ENCODE measurements at regions not wholly inside any gene's neighbourhood (a gene's known extent, or its start where the extent isn't known, plus 50 kb on each side); places are given as distances from the start of the nearest gene placed in this dataset.
A peak's percentile ranks its signal among the peaks of the same experiment; 100 is the strongest.

- Histone ChIP-seq H3K4me3 (ENCODE audit: extremely low read depth in 1 of 4, insufficient read depth in 2 of 4, low read depth in 3 of 4, low read length in 4 of 4) (no peak overlapping the region), H4K5ac (ENCODE audit: insufficient read length, low read depth, low read length) (no peak overlapping the region), H3K4me1 (replicated peaks in 1 of 4; ENCODE audit: control insufficient read depth in 3 of 4, insufficient read depth in 4 of 4, low read length in 3 of 4) (no peaks in the 10 kb centered on the region), H2BK12ac (ENCODE audit: low read depth, low read length) (no peak overlapping the region), H3K4ac (replicated peaks; ENCODE audit: insufficient read length, low read depth, low read length) (no peak overlapping the region), H2BK20ac (ENCODE audit: low read length) (no peak overlapping the region), H3K79me1 (ENCODE audit: low read depth, low read length) (no peaks in the 10 kb centered on the region), H3K9me3 (ENCODE audit: insufficient read depth in 2 of 2, low read depth in 1 of 2, low read length in 1 of 2) (peaks cover 16 to 23% of the 10 kb centered on the region in 2 experiments), H3K79me2 (ENCODE audit: control insufficient read depth in 1 of 2, insufficient read depth in 2 of 2, low read length in 2 of 2) (no peaks in the 10 kb centered on the region), H3K23ac (ENCODE audit: insufficient read length) (no peak overlapping the region), H3K14ac (ENCODE audit: insufficient read length) (no peak overlapping the region), H3K23me2 (ENCODE audit: low read depth, low read length) (no peaks in the 10 kb centered on the region), H3K4me2 (ENCODE audit: insufficient read depth in 1 of 2, low read depth in 2 of 2, low read length in 2 of 2) (no peak overlapping the region), H3K56ac (replicated peaks; ENCODE audit: insufficient read length, low read depth, low read length) (no peak overlapping the region), H2BK120ac (replicated peaks; ENCODE audit: low read depth, low read length) (no peak overlapping the region), H2BK15ac (ENCODE audit: low read length) (no peak overlapping the region), H4K20me1 (replicated peaks in 1 of 2; ENCODE audit: control insufficient read depth in 1 of 2, insufficient read depth in 2 of 2, low read length in 2 of 2) (no peaks in the 10 kb centered on the region), H3K9ac (replicated peaks in 1 of 4; ENCODE audit: extremely low read depth in 1 of 4, low read depth in 3 of 4, low read length in 3 of 4) (no peak overlapping the region), H3K27ac (ENCODE audit: low read depth, low read length) (no peak overlapping the region), H3K18ac (ENCODE audit: extremely low read depth, low read length) (no peak overlapping the region), H2AK5ac (ENCODE audit: low read depth, low read length) (no peak overlapping the region), H4K91ac (replicated peaks; ENCODE audit: insufficient read length, low read length) (no peak overlapping the region), H4K8ac (ENCODE audit: extremely low read depth, insufficient read depth, low read length) (peak overlapping the region; percentile 85; the same call in 1 of the 2 replicates), H3K36me3 (ENCODE audit: control insufficient read depth in 2 of 4, insufficient read depth in 4 of 4, low read length in 3 of 4) (no peaks in the 10 kb centered on the region), H3K27me3 (replicated peaks in 1 of 4; ENCODE audit: control insufficient read depth in 3 of 4, extremely low read depth in 1 of 4, insufficient read depth in 3 of 4, low read length in 3 of 4) (no peaks in the 10 kb centered on the region), H2AFZ (ENCODE audit: low read length) (no peak overlapping the region), H2BK5ac (ENCODE audit: low read depth, low read length) (no peak overlapping the region)
- 96% methylated on average over 2 of the region's 2 CpGs; no CpG with 5 or more reads in 1 of the 2 experiments for WGBS, 2 experiments (ENCODE audit: extremely low coverage in 1 of 2, insufficient coverage in 1 of 2, insufficient read length in 1 of 2, insufficient replicate concordance in 2 of 2, low coverage in 1 of 2, low lambda C conversion rate in 2 of 2, missing lambda C conversion rate in 1 of 2)
- CTCF ChIA-PET (ENCODE audit: partially characterized antibody) = interaction anchor here (0.8 to 1.3 kb wide), 3 partner anchors 8 to 378 kb away, joined by 3 to 5 read pairs (median 3); no protein-coding TSS in a partner anchor
- DNase-seq (ENCODE audit: low read depth in 1 of 2, low spot score in 2 of 2) = no peak
- FAIRE-seq = no peak
- POLR2A ChIA-PET (ENCODE audit: partially characterized antibody) = no interaction called here
- no peak for TF ChIP-seq NRF1 (IDR thresholded peaks at IDR 0.05; ENCODE audit: low read depth, low read length)
- no peak for TF ChIP-seq SUZ12 (IDR thresholded peaks at IDR 0.05; ENCODE audit: low read length)
- no peak for TF ChIP-seq TAF1 (IDR thresholded peaks at IDR 0.05; ENCODE audit: low read depth, low read length)
- TF ChIP-seq SP2 (IDR thresholded peaks at IDR 0.05; ENCODE audit: low read length) = no peak
- TF ChIP-seq CTBP2 (IDR thresholded peaks at IDR 0.05; ENCODE audit: borderline replicate concordance, insufficient read depth, insufficient read length, low read length) = no peak
- TF ChIP-seq KDM1A (IDR thresholded peaks at IDR 0.05; ENCODE audit: borderline replicate concordance, low read length) = no peak
- TF ChIP-seq EGR1 (IDR thresholded peaks at IDR 0.05; ENCODE audit: borderline replicate concordance, low read depth, low read length) = no peak
- TF ChIP-seq SP1 (IDR thresholded peaks at IDR 0.05; ENCODE audit: low read depth, low read length) = no peak
These were observed 416.3 kb downstream of the ADRA2A start for GRCh38 chr10:111493024-111493625.

Data from H1 (cell line).